ENCODE measurements at regions not wholly inside any gene's neighbourhood (a gene's known extent, or its start where the extent isn't known, plus 50 kb on each side); places are given as distances from the start of the nearest gene placed in this dataset.
A peak's percentile ranks its signal among the peaks of the same experiment; 100 is the strongest.

DNA sequence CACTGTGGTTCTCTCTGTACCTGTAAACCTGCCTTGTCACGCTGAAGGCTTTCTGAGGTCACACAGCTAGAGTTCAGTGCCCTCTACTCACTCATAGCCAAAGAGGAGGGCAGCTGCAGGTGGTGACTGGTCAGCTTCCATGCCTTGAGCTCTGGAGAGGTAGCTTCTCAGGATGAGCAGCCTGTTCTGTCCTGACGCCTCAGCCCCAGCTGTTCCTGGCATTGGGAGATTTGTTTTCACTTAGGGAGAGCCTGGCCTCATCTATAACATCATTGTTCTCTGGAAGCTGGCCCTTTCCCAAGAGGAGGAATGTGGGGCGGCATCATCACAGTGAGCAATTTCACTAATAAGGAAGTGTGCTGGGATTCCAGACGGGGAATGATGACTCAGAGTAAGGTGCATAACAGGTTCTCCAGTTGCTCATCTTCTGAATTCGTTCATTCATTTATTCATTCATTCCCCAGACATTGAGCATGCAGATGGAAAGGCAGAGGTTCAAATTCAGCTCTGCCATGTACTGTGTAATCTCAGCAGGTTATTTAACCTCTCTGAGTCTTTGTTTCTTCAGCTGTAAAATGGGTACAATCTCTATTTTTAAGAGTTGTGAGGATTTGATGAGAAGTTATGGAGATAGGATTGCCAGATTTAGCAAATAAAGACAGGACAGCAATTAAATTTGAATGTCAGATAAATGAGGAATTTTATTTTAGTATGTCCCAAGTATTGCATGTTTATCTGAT, 255.8 kb upstream of the CRY1 start:
- ATAC-seq (no peak), DNase-seq (no peak)
- H3K4me1 ChIP-seq, result no peaks in the 10 kb centered on the region
- H3K27me3 ChIP-seq (ENCODE audit: low read depth), result no peaks in the 10 kb centered on the region
- H3K4me3 ChIP-seq, result no peak overlapping the region
- no peak overlapping the region for H3K27ac ChIP-seq
- H3K36me3 ChIP-seq, result no peaks in the 10 kb centered on the region
- intact Hi-C loops (cut with DNase I), result no loop called here
- no peaks in the 10 kb centered on the region for H3K9me3 ChIP-seq
- TF ChIP-seq CTCF (IDR thresholded peaks at IDR 0.05), result no peak

DNA sequence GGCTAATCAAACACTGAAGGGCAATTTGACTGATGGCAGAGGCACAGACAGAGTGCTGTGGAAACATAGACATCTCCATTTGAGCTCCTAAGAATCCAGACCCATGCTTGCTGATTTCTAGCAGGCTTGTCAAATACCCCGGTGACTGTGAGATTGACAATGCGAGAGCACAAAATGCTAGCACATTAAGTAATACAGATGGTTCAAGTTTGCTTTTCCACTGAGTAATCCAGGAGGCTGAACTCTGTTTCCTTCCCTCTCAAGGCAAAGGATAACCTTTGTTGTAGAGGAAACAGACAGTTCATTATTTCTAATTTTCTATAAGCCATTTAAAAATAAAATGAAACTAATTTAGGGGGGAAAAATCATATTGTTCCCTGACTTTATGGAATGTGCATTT, 256.5 kb upstream of the CRY1 start:
- intact Hi-C loops (cut with DNase I), result no loop called here
- H3K27ac ChIP-seq, result no peak overlapping the region
- no peak overlapping the region for H3K4me3 ChIP-seq
- no peak for DNase-seq
- no peaks in the 10 kb centered on the region for H3K27me3 ChIP-seq (ENCODE audit: low read depth)
- H3K4me1 ChIP-seq, result no peaks in the 10 kb centered on the region
- no peak for ATAC-seq
- TF ChIP-seq CTCF (IDR thresholded peaks at IDR 0.05), result no peak
- H3K36me3 ChIP-seq, result no peaks in the 10 kb centered on the region
- H3K9me3 ChIP-seq, result no peaks in the 10 kb centered on the region

GRCh38 chr12:107351109-107351508, 257.8 kb upstream of the CRY1 start:
- intact Hi-C loops (cut with DNase I), result no loop called here
- ATAC-seq (no peak), DNase-seq (no peak)
- TF ChIP-seq CTCF (IDR thresholded peaks at IDR 0.05), result no peak
- no peaks in the 10 kb centered on the region for H3K27me3 ChIP-seq (ENCODE audit: low read depth)
- no peaks in the 10 kb centered on the region for H3K36me3 ChIP-seq
- no peak overlapping the region for H3K4me3 ChIP-seq
- no peaks in the 10 kb centered on the region for H3K4me1 ChIP-seq
- no peak overlapping the region for H3K27ac ChIP-seq
- H3K9me3 ChIP-seq, result no peaks in the 10 kb centered on the region

GRCh38 chr12:107351713-107352112, 258.4 kb upstream of the CRY1 start:
- H3K27me3 ChIP-seq (ENCODE audit: low read depth), result no peaks in the 10 kb centered on the region
- no peaks in the 10 kb centered on the region for H3K4me1 ChIP-seq
- DNase-seq, result no peak
- no peak overlapping the region for H3K27ac ChIP-seq
- no peak overlapping the region for H3K4me3 ChIP-seq
- ATAC-seq, result no peak
- no peaks in the 10 kb centered on the region for H3K9me3 ChIP-seq
- no peaks in the 10 kb centered on the region for H3K36me3 ChIP-seq
- intact Hi-C loops (cut with DNase I), result no loop called here
- no peak for TF ChIP-seq CTCF (IDR thresholded peaks at IDR 0.05)

GRCh38 chr12:107352347-107353081, 259.2 kb upstream of the CRY1 start:
- intact Hi-C loops (cut with DNase I), result no loop called here
- Histone ChIP-seq H3K36me3 (no peaks in the 10 kb centered on the region), H3K4me3 (no peak overlapping the region), H3K27ac (no peak overlapping the region), H3K27me3 (ENCODE audit: low read depth) (no peaks in the 10 kb centered on the region), H3K4me1 (no peaks in the 10 kb centered on the region), H3K9me3 (no peaks in the 10 kb centered on the region)
- no peak for TF ChIP-seq CTCF (IDR thresholded peaks at IDR 0.05)
- peak; percentile 23 to 56 for ATAC-seq
- DNase-seq, result no peak
